ENCODE measurements at regions not wholly inside any gene's neighbourhood (a gene's known extent, or its start where the extent isn't known, plus 50 kb on each side); places are given as distances from the start of the nearest gene placed in this dataset.

DNA sequence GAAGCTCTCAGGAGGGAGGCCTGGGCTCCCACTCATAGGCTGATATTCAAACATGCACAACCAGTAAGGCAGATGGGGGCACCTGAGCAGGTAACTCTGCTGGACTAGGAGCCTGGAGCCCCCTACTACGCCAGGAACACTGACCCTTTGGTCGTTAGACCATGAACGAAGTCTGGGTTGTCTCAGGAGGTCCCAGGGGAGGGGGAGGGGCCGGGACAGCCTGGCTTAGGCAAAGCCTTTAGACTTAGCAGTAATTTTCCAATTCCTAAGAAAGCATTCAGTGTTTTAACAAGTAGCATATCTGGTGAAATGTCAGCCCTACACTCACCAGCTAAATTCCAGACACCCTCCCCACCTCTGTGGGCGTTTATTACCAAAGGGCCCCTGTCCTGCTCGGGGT, 67.4 kb upstream of the ST8SIA2 start:
- H3K4me1 ChIP-seq (ENCODE audit: control insufficient read depth, insufficient read depth, low read length): peaks cover 6% of the 10 kb centered on the region
- H3K27me3 ChIP-seq (replicated peaks; ENCODE audit: control insufficient read depth, insufficient read depth, low read length): peaks cover 24% of the 10 kb centered on the region
- no peak overlapping the region for H3K9ac ChIP-seq (ENCODE audit: low read length)
- no peak for DNase-seq (ENCODE audit: low read depth)
- no peaks in the 10 kb centered on the region for H3K36me3 ChIP-seq (ENCODE audit: control insufficient read depth, insufficient read depth, low read length, severe bottlenecking)
- no peaks in the 10 kb centered on the region for H3K9me3 ChIP-seq (ENCODE audit: control insufficient read depth, low read length)
- H3K4me3 ChIP-seq (ENCODE audit: low read length): no peak overlapping the region

DNA sequence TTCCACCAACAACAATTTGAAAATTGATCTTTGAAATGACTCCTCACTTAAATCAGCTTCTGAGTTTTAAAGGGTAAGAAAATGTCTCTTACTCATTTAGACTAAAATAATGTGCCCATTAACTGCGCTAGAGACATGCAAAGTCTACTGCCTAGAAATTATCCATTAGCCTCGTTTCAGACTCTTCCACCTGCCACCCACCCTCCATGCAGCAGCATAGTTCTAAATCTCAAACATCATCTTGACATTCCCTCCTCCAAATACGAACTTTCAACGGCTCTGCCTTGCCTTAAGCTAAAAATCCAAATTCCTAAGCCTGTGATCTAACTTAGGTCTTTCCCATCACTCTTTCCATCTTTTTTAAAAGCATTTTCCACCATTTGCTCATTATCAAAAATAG, 66.6 kb upstream of the ST8SIA2 start:
- no peaks in the 10 kb centered on the region for H3K4me1 ChIP-seq (ENCODE audit: control insufficient read depth, insufficient read depth, low read length)
- no peak overlapping the region for H3K9ac ChIP-seq (ENCODE audit: low read length)
- H3K4me3 ChIP-seq (ENCODE audit: low read length): no peak overlapping the region
- peaks cover 24% of the 10 kb centered on the region for H3K27me3 ChIP-seq (replicated peaks; ENCODE audit: control insufficient read depth, insufficient read depth, low read length)
- H3K36me3 ChIP-seq (ENCODE audit: control insufficient read depth, insufficient read depth, low read length, severe bottlenecking): no peaks in the 10 kb centered on the region
- DNase-seq (ENCODE audit: low read depth): no peak
- peaks cover 4% of the 10 kb centered on the region for H3K9me3 ChIP-seq (ENCODE audit: control insufficient read depth, low read length)

DNA sequence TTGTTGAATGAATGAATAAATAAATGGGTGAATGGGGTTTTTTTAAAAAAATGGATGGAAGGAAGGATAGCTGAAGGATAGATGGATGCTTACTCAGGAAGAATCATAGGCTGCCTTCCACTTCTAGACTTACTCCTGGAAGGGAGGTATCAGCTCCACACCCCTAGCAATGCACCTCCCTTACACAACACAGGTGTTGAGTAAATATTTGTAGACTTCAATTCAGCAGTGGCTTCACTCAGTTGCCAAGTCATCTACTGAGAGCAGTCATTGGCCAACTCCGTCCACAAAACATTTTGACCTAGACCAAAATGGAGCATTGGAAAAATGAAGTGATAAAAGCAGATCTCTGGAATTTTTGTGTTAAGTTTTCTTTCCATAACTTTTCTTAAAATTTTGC, 65.5 kb upstream of the ST8SIA2 start:
- Histone ChIP-seq H3K9me3 (ENCODE audit: control insufficient read depth, low read length) (peaks cover 11% of the 10 kb centered on the region), H3K27me3 (replicated peaks; ENCODE audit: control insufficient read depth, insufficient read depth, low read length) (peaks cover 20% of the 10 kb centered on the region), H3K9ac (ENCODE audit: low read length) (no peak overlapping the region), H3K36me3 (ENCODE audit: control insufficient read depth, insufficient read depth, low read length, severe bottlenecking) (no peaks in the 10 kb centered on the region), H3K4me3 (ENCODE audit: low read length) (no peak overlapping the region), H3K4me1 (ENCODE audit: control insufficient read depth, insufficient read depth, low read length) (no peaks in the 10 kb centered on the region)
- no peak for DNase-seq (ENCODE audit: low read depth)

DNA sequence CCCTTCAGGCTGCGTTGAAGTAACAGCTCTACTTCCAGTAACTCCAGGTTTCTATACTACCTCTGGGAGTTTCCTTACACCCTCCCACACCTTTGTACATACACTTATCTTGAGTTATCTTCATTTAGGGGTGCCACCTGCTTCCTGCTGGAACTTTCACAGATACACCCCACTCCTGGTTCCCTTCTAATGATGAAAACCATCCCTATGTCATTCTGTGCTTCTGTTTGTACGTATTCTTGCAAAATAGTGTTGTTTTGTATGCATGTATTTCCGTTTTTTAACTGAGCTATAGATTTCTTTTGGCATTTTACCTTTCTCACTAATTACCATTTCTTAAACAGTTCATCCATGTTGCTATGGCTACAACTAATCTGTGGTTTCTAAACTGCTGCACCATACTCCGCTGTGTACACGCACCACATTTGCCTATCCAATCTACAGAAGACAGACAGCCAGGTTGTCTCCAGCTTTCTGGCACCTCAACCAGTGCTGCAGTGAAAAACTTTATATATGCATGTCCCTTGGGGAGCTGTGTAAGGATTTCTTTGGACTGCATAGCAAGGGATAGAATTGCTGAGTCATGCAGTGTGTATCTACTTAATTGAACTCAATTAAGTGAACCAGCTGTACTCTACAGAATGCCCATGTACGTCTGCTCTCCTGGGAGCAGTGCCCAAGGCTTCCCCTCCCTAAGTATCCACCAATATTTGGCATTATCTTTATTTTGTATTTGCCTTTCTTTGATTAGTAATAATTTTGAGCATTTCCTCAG, 61.4 kb upstream of the ST8SIA2 start:
- Histone ChIP-seq H3K27me3 (replicated peaks; ENCODE audit: control insufficient read depth, insufficient read depth, low read length) (no peaks in the 10 kb centered on the region), H3K4me3 (ENCODE audit: low read length) (no peak overlapping the region), H3K36me3 (ENCODE audit: control insufficient read depth, insufficient read depth, low read length, severe bottlenecking) (no peaks in the 10 kb centered on the region), H3K9ac (ENCODE audit: low read length) (no peak overlapping the region), H3K9me3 (ENCODE audit: control insufficient read depth, low read length) (peaks cover 11% of the 10 kb centered on the region), H3K4me1 (ENCODE audit: control insufficient read depth, insufficient read depth, low read length) (no peaks in the 10 kb centered on the region)
- no peak for DNase-seq (ENCODE audit: low read depth)

DNA sequence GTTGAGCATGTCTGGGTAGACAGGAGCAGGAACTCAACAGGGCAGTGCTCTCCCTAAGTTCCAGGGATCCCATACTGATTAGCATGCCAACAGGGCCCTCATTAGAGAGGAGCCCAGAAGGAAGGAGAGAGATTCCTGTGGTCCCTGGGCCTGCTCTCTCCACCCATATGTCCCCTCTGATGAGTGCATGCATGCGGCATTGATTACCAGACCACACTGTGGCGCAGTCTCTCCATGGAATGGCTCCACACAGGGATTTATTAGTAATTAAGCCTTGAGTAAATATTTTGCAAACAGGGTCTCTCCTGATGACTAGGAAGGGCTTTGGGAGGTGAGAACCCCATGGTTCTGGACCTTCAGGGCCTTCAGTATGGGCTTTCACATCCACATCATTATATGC, 60.0 kb upstream of the ST8SIA2 start:
- no peak overlapping the region for H3K4me3 ChIP-seq (ENCODE audit: low read length)
- no peaks in the 10 kb centered on the region for H3K27me3 ChIP-seq (replicated peaks; ENCODE audit: control insufficient read depth, insufficient read depth, low read length)
- H3K4me1 ChIP-seq (ENCODE audit: control insufficient read depth, insufficient read depth, low read length): no peaks in the 10 kb centered on the region
- H3K36me3 ChIP-seq (ENCODE audit: control insufficient read depth, insufficient read depth, low read length, severe bottlenecking): no peaks in the 10 kb centered on the region
- H3K9me3 ChIP-seq (ENCODE audit: control insufficient read depth, low read length): peaks cover 11% of the 10 kb centered on the region
- no peak for DNase-seq (ENCODE audit: low read depth)
- no peak overlapping the region for H3K9ac ChIP-seq (ENCODE audit: low read length)

DNA sequence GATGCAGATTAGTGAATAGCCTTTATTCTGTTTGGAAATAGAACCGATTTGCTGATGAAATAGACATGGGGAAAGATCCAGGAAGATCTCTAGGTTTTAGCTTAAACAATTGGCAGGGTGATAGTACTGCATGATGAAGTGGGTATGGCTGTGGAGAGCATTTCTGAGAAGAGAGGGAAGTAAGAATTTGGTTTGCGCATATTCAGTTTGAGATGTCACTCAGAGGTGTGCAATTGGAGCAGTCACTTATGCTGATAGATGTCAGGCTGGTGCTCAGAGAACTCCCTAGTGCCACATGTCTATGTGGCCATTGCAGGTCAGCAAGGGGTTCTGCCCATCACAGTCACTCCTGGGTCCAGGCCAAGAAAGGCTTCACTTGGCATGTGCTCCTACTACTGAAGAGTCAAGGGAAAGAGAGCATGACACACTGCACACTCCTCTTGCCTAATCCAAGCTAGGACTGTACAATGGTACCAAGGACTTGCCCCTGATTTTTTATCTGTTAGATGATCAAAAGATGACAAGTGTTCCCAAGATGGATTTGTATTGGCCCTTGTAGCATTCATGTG, 57.2 kb upstream of the ST8SIA2 start:
- Histone ChIP-seq H3K4me3 (ENCODE audit: low read length) (no peak overlapping the region), H3K4me1 (ENCODE audit: control insufficient read depth, insufficient read depth, low read length) (no peaks in the 10 kb centered on the region), H3K9me3 (ENCODE audit: control insufficient read depth, low read length) (peaks cover 11% of the 10 kb centered on the region), H3K36me3 (ENCODE audit: control insufficient read depth, insufficient read depth, low read length, severe bottlenecking) (no peaks in the 10 kb centered on the region), H3K27me3 (replicated peaks; ENCODE audit: control insufficient read depth, insufficient read depth, low read length) (peaks cover 9% of the 10 kb centered on the region), H3K9ac (ENCODE audit: low read length) (no peak overlapping the region)
- DNase-seq (ENCODE audit: low read depth): no peak

DNA sequence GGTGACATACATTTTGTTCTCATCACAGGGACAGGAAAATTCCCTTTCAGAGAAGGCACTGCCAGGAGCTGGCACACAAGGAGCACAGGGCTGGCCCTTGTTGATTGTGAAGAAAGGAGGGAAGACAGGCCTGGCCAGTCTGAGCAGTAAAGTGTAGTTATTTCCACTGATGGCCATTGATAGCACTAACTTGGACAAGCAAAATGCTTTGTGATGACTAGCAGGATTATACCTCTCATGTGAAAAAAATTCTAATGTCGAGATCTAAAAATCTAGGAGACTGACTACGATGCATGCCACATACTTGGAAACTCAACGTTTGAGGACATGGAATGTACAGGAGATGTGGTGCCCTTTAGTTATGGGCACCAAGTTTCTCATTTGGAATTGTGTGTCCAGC, 54.3 kb upstream of the ST8SIA2 start:
- H3K4me3 ChIP-seq (ENCODE audit: low read length): no peak overlapping the region

More for the DNA sequence above, 54.3 kb upstream of the ST8SIA2 start:
- DNase-seq (ENCODE audit: low read depth): no peak
- Histone ChIP-seq H3K27me3 (replicated peaks; ENCODE audit: control insufficient read depth, insufficient read depth, low read length) (peaks cover 29% of the 10 kb centered on the region), H3K9ac (ENCODE audit: low read length) (no peak overlapping the region), H3K36me3 (ENCODE audit: control insufficient read depth, insufficient read depth, low read length, severe bottlenecking) (no peaks in the 10 kb centered on the region), H3K9me3 (ENCODE audit: control insufficient read depth, low read length) (no peaks in the 10 kb centered on the region), H3K4me1 (ENCODE audit: control insufficient read depth, insufficient read depth, low read length) (no peaks in the 10 kb centered on the region)
